ENCODE measurements at regions not wholly inside any gene's neighbourhood (a gene's known extent, or its start where the extent isn't known, plus 50 kb on each side); places are given as distances from the start of the nearest gene placed in this dataset.
"Not testable (repeated sequence)": the region's sequence is repeated elsewhere in the genome, so short reads cannot be mapped to it uniquely, and the experiment has no call there.

DNA sequence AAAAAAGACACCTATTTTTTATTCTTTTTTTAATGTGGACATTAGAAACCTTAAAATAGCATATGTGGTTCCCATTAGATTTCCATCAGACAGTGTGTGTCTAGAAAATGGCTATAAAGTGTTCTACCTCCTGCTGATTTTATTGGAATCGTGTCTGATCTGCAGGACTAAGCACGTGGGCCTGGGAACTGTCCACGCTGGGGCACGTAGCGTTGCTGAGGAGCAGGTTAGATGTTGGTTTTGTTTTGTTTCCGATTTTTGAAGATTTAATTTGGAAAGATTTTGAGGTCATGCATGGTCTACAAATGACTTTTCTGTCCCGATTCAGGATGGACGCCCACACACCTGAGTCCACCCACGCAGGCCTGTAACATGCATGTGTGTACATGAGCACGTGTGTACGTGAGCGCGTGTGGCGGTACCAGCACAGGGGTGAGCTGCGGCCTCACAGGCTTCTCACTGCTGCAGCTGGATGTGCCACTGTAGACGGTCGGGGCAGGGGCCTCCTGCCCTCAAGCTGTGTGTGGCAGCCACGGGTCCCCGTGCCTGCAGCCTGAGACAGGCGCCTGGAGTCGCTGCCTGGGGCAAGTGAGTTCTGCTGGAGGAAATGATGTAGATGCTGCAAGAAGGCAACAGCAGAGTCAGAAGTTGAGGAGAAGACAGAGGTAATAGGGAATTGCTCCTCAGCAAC is 99.7 kb upstream of the CTDP1 start:
- no peak for DNase-seq

DNA sequence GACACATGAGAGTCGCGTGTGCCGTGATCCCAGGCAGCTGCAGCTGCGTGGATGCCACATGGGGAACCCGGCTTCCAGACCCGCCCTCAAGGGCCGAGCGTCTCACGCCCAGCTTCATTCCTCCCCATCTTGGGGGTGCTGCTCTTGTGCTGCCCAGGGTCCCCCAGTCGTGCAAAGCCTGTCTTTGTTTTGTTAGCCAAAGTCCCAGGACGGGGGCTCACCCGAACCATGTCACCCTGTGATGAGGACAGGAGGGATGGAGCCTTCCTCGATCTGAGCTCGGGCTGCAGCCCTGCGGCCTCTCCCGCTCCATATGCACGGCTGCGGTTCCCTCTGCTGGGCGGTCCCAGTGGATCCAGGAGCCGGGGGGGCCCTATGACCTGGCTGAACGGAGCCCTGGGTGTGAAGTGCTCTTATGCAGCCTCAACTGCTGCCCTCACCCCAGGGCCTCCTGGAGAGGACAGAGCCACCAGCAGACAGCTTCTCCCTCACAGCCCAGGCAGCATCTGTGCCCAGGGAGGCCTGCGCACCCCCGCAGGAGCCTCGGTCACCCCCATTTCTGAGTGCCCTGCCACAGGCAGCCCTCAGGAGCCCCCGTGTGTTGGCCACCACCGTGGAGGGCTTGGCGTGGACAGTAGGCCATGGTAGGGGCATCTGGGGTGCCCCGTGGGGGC is 99.0 kb upstream of the CTDP1 start:
- DNase-seq: no peak

DNA sequence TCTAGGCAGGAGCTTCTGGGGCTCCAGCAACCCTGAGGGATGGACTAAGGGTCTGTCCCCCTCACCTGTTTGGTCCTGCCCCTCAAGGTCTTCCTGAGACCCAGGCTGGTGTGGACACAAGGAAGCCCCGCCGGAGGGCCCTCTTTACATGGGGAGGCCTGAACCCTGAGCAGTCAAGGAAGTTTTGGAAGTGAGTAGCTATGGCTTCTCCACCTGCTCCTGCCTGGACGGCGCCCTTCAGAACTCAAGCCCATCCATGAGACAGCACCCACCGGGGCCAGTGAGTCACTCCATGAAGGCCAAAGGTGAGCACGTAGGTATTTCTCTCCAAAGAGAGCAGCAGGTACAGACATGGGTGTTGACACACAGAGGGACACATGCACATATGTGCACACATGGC is 98.2 kb upstream of the CTDP1 start:
- no peak for DNase-seq

DNA sequence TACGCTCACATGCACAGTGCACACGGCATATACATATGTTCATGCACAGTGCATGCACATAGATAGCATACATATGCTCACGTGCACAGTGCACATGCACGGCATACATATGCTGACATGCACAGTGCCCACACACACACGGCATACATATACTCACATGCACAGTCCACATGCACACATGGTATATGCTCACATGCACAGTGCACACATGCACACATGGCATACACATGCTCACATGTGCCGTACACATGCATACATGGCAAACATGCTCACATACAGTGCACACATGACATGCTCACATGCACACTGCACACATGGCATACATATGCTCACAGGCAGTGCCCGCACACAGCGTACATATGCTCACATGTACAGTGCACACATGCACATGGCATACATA is 97.7 kb upstream of the CTDP1 start:
- DNase-seq: no peak

DNA sequence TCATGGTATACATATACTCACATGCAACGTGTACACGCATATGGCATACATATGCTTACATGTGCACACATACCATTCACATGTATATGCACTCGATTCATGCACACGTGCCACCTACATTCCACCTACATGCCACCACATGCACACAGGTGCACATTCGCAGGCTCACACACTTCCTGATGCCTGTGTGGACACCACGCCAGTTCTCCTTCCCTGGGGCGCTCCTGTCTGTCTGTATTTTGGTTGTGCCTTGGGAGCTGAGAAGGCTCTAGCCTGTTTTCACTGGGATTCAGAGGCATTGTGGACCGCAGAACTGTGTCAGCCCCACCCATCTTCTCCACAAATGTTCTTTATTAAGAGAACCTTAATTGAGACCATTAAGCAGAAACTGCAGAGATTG is 96.6 kb upstream of the CTDP1 start:
- no peak for DNase-seq

DNA sequence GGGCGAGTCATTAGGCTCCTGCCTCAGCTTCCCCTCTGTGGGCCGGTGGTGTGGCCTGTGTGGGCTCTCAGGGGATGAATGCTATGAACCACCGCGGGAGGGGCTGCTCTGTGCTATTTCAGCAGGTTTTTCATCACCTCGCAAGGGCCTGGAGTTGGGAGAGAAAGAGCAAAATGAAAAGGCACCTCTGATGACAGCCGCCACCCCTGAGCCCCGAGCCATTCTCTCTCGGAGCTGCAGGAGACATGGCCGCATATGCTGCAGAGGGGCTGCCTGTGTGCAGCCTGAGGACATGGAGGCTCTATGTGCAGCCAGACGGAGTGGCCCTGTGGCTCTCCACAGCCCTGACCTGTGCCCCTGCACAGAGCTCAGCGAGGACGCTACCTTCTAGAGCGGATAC is 96.2 kb upstream of the CTDP1 start:
- no peak for DNase-seq

DNA sequence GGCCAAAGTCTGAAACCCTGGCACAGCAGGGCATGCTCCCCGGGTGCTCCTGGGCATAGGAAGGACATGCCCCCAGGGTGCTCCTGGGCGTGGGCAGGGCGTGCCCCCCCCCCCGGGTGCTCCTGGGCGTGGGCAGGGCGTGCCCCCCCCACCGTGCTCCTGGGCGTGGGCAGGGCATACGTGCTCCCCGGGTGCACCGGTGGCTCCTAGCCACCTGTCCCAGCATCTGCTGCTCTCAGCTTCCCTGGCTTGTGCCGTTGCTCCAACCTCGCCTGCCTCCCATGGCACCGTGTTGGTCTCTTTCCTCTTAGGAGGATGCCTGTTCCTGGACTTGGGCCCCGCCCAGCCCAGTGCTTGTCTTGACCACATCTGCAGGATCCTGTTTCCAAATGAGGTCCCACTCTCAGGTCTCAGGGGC is 95.6 kb upstream of the CTDP1 start:
- DNase-seq: no peak

DNA sequence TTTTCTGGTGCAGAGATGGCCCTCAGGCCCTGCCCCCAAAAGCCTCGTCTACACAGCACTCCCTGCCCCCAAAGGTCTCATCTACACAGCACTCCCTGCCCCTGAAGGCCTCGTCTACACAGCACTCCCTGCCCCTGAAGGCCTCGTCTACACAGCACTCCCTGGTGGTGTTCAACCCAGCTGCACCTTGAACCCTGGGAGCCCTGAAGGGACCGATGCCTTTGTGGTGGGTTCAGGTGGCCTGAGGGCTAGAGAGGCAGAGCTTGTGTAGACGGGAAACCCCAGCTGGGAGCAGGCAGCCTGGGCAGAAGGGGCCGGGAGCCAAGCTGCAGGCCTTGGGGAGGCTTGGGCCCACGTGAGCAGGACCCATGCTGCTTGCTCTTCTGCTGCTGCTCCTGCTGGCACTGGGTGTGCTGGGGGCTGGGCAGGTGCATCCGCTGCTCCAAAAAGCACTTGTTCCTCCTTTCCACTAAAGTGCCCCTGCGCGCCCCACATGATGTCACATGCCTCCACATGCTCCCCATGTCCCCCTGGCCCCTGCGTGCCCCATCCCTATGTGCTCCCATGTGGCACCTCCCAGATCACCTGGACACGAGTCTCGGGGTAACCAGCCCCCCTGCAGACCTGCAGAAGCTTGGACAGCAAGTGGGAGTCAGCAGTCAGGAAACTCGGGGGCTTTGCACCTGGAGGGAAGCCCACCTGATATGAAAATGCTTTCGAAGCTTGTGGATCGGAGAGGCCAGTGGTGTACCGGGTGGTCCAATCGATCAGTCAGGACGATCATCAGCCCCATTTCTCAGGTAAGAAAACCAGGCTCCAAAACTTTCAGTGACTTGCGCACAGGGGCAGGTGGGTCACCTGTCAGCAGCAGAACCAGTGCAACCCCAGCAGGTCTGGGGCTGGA is 94.9 kb upstream of the CTDP1 start:
- no peak for DNase-seq

DNA sequence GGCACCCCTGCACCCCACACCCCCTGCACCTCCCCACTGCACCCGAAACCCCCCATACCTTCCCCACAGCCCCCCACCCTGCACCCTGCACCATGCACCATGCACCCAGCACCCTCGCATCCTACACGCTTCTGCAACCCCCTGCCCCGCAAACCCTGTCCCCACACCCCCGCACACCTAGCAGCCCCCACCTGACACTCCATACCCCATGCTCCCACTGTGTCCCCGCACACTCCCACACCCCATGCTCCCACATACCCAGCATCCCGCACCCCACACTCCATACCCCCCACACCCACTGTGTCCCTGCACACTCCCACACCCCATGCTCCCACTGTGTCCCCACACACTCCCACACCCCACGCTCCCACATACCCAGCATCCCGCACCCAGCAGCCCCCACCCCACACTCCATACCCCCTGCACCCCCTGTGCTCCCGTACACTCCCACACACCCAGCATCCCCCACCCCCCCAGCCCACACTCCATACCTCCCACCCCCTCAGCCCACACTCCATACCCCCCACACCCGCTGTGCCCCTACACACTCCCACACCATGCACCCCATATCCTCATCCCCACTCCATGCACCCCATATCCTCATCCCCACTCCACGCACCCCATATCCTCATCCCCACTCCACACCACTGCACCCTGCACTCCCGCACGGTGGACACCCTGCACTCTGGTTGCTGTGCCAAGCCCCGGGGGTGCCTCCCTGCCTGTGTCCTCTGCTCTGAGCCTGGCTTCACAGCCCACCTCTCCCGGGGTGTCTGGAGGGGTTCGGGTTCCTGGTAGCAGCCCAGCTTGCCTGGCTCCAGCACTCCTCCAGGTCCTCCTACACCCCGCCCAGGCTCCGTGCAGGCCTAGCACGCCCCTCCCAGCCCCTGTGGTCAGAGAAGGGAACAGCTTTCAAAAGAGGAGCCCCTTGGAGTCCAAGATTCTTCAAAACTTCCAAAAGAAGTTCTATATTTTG is 93.9 kb upstream of the CTDP1 start:
- DNase-seq: no peak

DNA sequence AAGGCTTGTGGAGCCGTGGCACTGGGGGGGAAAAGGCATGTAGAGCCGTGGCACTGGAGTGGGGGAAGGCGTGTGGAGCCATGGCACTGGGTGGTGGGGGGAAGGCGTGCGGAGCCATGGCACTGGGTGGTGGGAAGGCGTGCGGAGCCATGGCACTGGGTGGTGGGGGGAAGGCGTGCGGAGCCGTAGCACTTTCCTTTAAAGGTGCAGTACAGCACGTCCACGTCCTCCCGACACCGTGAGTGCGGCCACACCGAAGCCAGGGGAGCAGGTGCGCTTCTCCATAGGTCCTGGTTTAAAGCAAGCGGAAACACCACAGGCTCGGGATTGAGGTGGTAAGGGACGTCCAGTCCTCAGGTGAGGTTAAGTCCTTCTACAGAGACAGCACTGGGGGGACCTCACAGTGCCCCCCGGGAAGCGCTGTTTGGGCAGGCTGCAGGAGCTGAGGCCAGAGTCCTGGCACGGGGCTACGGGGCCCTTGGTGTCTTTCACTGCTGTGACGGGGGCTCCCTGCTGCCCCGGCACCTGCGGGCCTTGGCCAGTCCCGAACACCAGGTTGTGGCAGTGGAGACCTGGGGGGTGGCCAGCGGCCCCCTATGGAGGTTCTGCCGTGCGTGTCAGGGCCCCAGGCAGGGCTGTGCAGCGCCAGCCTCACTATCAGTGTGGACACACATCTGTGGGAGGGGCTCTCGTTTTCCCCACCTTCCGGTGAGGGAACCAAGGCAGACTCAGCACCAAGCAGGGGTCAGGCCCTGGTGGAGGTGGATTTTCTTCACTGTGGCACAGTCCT is 93.0 kb upstream of the CTDP1 start:
- DNase-seq: no peak

DNA sequence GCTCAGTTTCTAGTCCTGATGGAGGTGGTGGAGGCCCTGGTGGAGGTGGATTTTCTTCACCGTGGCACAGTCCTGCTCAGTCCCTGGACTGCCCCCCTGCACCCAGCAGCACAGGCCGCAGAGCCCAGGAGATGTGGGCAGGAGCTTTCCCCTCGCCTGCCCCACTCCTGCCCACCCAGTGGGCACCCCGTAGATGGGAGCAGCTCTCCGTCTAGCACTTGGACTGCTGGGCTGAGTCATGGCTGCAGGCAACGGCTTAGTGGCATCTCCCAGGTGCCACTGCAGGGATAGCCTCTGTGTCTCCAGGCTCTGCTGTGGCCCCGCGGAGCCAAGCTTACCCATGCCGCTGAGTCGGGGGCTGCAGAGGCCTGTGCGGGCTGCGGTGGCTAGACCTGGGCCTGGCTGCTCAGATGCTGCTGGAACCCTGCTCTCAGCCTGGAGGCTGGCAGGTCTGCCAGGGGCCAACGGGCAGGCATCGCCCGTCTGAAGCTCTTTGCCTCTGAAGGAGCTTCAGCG is 92.3 kb upstream of the CTDP1 start:
- DNase-seq: no peak

DNA sequence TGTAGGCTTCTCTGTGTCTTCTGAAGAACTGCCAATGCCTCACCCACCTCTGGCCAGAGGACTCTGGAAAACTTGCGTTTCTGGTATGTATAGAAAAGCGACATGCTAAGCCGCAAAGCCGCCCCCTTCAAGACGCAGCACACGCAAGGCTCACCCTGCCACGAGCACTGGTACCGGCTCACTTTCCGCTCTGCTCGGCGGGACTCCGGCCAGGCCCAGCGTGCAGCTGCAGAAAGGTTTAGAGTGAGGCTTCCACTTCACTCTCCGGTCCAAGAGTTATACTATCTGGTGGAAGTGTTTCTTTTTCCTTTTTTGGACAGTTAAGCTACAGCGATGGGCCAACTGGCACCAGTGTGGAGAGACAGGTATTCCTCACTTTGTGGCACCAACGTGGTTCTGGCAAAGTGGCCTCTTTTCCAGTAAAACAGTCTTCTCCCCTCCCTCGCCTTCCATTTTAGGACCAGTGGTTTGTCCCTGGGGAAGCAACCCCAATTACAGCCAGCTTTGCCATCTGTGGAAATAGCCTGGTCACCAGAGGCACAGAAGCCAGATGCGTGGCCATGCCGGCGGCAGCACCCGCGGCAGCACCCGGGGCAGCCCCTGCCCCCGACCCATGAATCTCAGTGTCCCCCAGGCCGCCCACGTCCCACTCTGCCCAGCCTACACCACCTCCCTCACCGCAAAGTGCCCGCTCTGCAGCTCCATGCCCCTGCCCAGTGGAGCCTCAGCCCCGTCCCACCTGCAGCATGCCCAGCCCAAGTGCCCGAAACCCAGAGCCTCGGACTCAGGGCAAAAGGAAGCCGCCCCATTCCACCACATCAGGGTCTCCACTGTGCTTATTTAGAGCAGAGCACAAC is 91.6 kb upstream of the CTDP1 start:
- DNase-seq: no peak

DNA sequence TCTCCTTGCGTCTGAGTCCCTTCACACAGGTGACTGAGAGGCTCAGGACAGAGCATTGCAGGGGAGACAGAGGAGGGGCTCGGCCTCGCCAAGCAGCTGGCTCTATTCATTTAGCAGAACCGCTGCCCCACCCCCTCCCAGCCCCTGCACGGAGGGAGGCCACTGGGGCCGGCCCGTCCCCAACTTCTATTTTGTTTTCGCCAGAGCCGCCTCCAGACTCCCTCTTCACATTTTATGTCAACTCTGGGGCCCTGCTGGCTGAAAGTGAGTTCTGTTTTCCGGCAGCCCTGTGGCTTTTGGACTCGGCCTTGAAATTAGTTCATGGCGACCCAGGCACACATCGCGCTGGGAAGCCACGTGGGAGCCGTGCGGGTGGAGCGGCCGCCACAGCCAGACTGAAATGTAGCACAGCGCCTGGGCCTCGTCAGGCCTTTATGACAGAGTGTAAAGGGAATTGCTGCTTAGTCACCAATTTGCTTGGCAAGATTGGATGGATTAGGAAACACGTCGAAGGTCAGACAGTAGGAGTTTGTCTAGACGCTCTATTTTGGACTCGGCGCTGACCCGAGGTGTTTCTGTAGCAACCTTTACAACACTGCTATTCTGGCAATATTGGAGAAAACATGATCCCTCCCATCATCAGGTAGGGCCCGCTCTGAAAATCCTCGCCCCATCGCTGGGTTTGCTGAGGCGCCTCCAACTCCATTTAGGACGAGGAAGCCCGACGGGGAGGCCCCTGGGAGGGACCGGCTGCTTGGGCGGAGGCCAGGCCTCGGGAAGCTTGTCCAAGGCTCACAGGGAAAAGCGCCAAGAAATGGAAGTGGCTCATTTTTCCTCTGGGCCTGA is 90.7 kb upstream of the CTDP1 start:
- DNase-seq: peak; percentile 86

DNA sequence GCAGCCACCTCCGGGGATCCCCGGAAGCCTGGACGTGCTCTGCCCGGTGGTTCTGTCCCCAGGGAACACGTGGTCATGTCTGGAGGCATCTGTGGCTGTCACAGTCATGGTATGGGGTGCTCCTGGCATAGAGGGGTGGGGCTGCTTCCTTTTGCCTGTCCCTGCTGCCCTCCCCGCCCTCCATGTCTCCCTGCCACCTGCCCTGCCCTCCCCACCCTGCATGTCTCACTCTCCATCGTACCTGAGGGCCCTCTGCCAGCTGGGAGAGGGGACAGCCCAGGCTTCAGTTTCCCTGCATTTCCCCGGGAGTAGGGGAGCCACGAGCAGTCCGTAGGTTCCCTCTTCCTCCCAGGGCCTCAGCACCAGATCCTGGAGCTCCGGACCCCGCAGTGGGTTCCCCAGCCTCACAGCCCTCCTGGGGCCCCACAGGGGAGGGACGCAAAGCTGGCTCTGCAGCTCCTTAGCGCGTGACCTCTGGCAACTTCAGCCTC is 90.0 kb upstream of the CTDP1 start:
- no peak for DNase-seq

DNA sequence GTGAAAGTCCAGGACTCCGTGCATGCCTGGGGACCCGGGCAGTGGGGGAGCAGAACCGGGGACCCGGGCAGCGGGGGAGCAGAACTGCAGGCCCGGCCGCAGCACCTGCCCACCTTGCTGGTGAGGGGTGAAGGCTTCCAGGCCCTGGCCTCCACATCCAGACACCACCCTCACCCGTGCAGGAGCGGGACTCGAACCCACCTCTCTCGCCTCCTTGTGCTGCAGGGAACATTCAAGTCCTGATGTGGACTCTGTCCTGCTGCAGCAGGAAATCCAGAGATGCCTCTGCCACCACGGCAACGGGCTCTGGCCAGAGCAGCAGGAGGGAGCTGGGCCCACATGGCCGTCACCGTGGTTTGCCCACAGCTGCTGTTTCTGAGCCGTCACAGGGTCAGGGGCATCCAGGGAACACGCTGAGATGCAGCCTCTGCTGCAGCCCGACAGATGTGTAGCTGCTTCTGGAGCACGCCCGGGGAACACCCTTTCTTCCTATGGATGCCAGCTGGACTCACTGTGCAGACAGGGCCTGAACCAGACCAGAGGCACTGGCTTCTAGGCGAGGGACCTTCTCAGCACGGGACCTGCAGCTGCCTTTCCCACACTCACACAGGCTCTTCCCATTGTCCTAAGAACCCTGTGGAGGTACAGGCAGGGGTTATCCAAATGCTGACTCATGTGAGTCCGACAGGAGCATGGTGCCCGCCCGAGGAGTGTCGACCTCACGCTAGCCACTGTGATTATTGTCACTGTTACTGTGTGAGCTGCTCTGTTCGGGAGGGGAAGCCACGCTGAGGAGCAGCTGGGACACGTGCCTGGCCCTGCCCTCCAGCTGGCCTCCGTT is 89.2 kb upstream of the CTDP1 start:
- no peak for DNase-seq

DNA sequence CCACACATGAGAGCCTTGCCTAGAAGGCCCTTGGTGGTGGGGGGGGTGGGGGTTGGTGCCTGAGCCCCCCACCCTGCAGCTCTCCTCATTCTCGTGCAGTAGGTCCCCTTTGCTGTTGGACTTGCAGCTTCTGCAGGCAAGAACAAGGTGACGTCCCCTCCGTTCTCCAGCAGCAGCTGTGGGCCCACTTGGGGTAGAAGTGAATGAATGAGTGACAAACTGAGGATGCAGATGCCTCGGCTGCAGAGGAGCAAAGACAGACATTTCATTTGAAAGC is 88.6 kb upstream of the CTDP1 start:
- no peak for DNase-seq

DNA sequence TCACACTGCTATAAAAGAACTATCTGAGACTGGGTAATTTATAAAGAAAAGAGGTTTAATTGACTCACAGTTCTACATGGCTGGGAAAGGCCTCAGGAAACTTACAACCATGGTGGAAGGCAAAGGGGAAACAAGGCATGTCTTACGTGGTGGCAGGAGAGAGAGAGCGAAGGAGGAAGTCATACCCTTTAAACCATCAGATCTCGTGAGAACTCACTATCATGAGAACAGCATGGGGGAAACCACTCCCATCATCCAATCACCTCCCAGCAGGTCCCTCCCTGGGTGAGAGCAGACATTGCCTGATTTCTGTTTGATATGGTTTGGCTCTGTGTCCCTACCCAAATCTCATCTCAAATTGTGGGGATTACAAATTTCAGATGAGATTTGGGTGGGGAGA is 86.9 kb upstream of the CTDP1 start:
- DNase-seq: not testable (repeated sequence)

DNA sequence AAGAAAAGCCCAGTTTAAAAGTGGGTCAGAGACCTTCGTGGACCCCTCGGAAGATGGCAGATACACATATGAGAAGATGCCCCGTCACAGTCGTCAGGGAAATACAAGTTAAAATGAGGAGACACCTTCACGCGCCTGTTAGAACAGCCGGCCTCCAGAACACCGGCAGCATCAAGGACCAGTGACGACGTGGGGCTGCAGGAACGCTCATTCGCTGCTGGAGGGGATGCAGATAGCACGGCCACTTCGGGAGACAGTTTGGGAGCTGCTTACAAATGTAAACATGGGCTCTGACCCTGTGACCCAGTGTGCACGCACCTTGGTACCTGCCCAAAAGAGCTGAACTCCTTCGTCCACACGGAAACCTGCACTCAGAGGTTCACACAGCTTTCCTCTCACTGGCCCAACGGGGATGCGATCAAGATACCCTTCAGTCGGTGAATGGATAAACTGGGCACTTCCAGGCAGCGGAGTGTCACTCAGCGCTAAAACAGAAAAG is 83.7 kb upstream of the CTDP1 start:
- no peak for DNase-seq
